ENCODE measurements at regions not wholly inside any gene's neighbourhood (a gene's known extent, or its start where the extent isn't known, plus 50 kb on each side); places are given as distances from the start of the nearest gene placed in this dataset.
"Not testable (repeated sequence)": the region's sequence is repeated elsewhere in the genome, so short reads cannot be mapped to it uniquely, and the experiment has no call there.

DNA sequence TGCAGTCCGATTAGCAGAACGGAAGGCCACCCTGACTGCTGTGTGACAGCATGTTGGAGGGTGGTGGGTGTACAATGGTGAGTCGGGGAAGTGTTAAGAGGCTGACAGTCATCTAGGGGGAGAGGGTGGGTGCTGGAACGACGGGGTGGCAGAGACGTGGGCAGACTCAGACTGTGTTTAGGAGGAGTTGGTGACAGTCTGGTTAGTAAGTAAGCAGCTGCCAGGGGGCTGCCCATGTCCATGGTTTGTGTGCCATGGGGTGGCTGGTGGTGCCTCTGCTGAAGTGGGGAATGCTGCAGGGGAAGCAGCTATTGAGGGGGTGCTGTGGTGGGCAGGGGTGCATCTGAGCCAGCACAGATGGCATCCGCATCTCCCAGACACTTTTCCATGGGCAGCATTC, 51.3 kb upstream of the BOD1 start:
- no peak for DNase-seq (ENCODE audit: low read depth in 2 of 2)

DNA sequence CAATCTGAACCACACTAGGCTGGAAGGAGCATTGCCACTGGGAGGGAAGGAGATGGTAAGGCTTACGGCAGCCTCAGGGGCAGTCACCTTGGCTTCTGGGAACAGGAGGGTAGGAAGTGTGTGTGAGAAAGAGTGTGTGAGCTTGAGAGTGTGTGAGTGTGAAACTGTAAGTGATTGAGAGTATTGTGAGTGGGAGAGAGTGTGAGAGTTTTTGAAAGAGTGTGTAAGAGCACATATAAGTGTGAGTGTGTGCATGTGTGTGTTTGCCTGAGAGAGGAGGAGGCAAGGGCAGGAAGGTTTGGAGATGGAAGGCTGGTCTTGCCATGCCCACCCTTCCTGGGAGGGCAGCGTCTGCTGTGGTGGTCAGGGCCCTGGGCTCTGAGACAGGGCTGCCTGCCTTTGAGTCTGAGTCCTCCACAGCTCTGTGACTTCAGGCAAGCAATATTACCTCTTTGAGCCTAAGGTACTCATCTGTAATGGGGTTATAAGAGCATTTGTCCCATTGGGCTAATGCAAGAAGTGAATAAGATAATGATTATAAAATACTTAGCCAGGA, 51.9 kb upstream of the BOD1 start:
- no peak for DNase-seq (ENCODE audit: low read depth in 2 of 2)

DNA sequence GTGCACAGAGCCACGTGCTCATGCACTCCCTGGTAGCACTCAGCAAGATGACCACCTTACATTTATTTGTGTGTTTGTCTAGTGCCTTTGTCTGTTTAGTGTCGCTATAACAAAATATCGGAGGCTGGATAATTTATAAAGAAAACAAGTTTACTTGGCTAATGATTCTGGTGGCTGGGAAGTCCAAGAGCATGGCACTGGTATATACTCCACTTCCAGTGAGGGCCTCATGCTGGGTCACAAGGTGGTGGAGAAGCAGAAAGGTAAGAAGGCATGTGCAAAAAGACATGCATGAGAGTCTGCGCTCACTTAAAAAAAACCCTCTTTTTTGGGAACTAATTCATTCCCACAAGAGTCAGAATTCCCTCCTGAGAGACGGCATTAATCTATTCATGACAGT, 52.5 kb upstream of the BOD1 start:
- DNase-seq (ENCODE audit: low read depth in 2 of 2) = no peak

DNA sequence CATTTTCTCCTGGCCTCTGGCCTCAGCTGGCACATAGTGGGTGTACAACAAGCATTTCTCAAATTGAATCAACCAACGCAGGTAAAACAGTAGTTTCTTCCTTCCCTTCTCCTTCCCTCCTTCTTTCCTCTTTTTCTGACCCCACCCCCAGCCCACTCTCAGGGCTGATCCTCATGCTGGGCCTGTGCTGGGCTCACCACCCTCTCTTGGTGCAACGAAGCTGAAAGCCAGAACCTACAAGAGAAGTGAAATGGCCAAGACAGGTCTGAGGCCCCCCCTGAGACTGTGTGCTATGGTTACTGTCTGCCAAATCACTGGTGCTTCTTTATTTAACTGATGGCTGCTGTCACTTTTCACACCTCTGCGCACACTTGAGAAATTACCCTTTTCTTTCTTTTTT, 53.0 kb upstream of the BOD1 start:
- DNase-seq (ENCODE audit: low read depth in 2 of 2) = no peak

DNA sequence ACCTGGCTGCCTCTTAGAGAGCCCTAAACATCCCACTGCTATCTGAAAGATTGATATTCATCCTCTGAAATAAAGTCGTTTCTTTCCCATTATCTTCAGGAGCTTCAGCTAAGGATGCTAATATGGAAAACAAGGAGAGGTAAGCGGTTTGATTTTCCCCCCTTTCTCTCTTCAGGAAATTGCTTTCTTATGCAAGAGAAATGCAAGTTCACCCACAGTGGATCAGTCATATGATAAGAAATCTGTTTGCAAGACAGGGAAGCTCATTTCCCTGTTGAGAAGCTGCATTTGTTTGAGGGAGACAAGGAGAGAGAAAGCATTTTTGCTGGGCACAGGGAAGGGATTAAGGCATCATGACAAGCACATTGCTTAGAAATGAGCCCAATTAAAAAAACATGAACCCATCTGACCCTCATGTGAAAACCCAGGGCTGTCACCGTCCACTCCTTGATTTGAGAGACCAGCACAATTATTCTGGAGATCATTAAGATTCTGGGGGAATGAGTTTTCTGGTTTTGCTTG, 53.7 kb upstream of the BOD1 start:
- DNase-seq (ENCODE audit: low read depth in 2 of 2) = no peak

DNA sequence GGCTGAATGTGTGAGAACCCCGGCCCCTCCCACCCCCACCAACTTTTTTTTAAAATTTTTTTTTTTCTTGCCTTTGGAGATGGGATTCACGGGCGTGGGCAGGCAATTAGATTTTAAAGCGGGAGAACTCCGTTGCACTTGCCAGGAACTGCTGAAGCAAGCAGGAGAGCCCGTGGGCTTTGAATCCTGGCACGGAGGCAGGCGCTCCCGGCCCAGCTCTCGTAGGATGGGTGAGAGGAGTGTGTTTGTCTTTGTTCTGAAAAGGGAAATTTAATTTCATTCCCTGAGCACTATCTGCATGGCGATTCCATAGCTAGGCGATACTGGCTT, 54.3 kb upstream of the BOD1 start:
- no peak for DNase-seq (ENCODE audit: low read depth in 2 of 2)

DNA sequence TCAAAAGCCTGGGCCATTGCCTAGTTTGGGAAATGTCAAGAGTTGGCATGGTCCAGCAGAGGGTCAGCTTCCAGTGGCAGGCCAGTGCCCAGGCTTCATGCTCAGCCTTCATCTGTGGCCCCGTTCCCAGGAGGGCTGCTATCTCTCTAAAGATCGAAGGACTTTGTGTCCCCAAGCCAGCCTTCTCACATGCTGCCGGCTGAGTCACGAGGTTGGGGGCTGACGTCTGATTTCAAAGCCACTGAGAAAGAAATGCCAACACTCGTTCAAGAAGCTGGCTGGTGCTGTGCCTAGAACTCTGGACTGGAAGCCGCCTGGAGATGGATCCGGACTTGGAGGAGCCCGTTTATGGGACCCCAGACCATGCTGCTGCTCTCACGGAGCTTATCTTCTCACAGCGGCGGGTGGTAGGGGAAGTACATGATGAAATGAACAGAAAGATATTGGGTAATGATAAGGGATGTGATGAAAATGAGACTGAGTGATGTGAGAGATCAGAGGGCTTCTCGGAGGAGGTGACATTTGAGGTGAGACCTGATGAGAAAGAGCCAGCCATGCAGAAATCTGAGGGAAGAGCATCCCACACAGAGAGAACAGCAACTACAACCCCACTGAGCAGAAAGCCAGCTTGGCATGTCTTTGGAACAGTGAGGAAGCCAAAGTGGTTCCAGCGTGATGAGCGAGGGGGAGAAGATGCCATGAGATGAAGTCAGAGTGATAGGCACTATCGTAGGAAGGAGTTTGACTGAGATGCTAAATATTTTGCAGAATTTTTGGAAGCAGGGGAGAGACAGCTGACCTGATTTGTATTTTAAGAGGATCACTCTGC, 54.9 kb upstream of the BOD1 start:
- DNase-seq (ENCODE audit: low read depth in 2 of 2) = no peak

DNA sequence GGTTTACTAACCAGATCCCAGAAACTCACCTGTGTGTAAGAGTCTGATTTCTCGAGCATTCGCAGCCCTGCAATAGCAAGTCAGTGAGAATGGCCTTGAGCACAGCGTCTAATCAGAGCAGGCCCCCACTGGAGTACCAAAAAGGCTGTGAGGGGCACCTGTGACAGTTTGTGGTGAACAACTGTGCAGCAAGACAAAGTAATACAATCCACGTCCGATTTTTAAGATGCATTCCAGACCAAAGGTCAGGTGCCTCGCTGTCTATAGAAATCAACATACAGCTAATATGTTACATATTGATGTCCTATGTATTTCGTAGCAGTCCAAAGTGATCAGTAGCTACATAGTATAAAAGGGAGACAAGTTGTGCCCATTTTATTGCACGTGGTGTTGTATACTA, 55.7 kb upstream of the BOD1 start:
- no peak for DNase-seq (ENCODE audit: low read depth in 2 of 2)

DNA sequence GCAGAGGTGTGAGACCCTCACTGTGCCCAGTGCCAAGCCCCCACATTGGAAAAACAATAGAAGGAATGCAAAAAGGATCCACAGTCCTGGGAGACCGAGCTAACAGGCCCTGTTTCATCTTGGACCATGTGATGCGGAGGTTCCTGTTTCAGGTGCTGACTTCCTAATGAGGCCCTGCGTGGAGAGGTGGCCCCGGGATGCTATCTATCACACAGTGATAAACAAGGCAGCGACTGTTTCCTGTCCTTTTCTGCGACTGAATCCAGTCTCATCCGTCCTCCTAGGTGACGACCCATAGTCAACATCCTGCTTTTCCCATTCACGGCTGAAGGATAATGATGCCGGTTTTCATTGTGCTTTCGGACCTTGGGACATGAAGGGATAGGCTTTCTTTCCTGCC, 56.4 kb upstream of the BOD1 start:
- no peak for DNase-seq (ENCODE audit: low read depth in 2 of 2)

DNA sequence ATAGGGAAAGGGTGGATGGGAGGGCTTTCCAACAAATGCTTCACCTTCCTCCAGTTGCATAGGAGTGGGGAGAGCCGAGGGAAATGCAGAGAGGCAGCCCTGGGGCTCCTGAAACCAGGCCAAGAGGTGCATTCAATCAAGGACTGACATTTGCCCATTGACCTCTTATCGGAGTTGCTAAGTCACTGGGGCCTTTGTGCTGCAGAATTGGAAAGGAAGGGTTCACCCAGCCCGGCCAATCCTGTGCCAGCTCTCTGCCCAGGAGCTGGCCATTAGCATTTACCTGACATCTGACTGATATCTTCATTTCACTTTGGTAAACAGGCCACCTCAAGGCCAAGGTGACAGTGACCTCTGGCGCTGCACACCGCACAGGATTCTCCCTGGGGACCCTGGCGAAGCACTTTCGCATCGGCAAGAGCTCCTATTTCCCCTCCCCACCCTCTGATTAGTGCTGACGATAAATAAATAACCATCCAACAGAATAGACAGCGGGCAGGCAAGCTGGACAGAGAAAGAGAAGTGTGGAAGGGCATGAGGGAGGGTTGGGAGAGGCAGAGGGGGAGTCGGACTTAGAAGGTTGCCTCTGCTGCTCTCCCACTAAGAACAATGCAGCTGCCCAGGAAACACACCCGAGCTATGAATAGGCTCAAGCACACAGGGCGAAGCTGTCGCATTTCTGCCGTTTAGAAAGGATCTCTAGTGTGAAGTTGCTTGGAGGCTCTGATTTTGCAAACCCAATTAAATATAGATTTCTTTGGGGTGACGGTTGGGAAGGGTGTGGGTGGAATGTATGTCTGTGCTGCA, 57.0 kb upstream of the BOD1 start:
- no peak for DNase-seq (ENCODE audit: low read depth in 2 of 2)

DNA sequence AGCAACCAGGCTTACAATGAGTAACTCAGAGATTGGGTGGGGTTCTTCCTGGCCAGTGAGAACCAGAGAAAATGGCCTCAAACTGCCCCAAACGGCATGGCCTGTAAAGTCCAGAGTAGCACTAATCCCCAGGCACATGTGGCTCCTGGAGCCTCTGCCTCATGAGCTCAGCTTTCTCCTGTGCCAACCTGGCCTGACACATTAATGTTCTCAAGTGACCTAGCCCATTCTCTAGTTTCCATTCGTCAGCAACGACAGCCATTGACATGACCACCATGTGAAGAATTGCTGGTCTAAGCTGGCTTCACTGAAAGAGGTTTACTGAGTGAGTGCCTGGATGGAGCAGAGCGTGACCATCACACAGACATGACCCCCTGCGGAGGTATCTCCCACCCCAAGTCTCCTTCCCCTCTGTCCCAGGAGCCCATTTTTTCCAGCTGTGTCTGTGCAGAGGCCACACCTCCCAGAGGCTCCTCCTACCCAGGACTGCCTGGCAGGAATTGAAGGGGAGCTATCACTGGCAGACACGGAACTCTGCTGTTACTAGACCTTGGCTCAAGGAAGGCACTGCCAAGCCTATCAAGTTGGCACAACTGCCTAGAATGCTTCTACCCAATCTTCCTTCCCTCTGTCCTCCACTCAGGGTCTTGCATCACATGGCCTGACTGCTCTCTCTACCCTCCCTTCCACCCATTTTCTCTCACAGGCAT, 59.0 kb upstream of the BOD1 start:
- no peak for DNase-seq (ENCODE audit: low read depth in 2 of 2)

DNA sequence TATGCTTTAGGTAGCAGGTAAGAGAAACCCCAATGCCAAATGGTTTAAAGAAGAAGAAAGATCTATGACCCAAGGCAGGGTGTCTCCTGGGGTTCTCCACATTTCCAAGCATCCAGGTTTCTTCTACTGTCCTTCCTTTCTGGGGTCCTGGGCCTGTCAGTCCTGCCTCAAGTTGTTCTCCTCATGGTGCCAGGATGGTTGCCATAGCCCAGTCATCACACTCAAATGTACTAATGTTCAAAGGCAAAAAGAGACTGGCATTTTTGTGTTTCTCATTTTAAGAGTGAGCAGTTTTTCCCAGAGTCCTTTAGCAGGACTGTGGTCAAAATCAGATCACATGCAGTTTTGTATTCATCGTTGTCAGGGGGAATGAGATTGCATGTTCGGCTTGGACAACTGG, 59.9 kb upstream of the BOD1 start:
- no peak for DNase-seq (ENCODE audit: low read depth in 2 of 2)

DNA sequence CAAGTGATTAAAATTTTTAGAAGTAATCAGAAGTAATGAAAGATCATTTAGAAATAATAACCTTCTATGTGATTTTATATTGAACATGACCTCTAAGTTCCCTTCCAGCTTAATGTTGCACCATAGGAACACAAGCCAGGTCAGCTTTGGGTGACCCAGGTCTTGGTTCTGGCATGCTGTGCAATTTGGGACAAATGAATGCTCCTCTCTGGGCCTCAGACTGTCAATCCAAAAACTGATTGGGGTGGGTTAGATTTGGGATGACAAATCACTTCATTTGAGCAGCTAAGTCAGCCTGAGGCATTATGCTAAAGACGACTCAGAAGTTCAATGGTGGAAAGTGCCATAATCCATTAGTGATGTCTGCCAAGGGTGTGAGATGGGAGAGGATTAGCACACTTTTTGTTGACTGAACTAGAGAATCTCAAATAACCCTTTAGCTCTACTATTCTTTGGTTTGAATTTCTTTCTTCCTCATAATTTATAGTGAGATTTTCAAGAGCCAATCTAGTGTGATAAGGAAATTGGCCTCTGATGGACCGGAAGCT, 60.7 kb upstream of the BOD1 start:
- DNase-seq (ENCODE audit: low read depth in 2 of 2) = no peak

DNA sequence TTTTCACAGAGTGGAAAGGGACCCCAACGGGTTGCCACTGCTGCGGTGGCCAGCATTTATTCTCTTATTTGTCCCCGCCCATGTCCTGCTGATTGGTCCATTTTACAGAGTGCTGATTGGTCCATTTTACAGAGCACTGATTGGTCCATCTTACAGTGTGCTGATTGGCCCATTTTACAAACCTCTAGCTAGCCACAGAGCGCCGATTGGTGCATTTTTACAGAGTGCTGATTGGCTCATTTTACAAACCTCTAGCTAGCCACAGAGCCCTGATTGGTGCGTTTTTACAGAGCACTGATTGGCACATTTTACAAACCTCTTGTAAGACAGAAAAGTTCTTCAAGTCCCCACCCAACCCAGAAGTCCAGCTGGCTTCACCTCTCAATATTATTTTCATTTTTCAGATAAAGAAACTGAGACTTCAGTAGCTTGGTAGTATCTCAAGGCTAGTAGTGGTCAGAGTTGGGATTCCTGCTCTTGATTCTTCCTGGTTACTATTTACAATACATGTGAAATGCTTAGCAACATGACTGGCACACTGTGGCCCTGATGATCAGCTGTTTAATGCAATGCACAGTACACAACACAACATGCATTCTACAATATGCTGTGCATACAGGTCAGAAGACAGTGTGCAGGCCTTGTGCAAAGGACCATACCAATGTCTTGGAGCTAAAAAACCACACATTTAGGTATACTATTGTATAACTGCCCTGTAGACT, 63.6 kb upstream of the BOD1 start:
- no peak for DNase-seq (ENCODE audit: low read depth in 2 of 2)

DNA sequence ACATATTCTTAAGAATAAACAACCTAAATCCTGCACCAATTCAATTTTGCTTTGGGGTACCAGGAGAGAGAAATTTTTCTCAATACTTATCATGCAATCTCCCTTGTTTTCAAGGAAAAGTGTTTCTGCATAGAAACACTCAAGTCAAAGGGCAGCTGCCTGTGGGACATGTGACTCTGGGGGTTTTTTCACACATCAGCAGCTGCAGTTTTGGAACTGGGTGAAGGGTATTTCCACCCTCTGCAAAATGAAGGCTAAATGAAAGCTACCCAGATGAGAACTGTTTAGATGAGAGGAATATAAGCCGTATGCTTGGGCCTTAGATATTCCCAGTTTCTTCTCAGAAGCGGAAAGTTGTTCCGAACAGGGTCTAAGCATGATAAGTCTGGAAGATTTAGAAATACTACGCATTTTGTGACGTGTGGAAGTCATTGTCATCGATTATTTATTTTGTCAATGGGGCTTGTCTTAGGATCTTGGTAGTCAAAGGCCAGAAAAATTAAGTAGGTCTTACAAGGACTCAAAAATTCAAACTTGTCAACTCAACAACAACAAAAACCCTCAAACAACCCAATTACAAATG, 64.3 kb upstream of the BOD1 start:
- DNase-seq (ENCODE audit: low read depth in 2 of 2) = no peak

DNA sequence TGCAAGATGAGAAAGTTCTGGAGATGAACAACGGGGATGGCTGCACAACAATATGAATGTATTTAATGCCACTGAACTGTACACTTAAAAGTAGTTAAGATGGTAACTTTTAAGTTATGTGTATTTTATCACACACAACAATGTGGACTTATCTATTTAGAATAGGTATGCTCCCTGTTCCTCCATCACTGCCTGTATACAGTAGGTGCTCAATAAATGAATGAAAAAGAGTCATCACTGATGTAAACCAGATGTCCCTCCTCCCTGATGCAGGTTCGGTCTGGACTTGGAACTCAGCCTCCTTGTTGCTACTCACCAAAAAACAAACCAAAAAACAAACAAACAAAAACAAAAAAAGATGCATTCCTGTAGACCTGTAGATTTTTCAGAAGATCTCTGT, 65.9 kb upstream of the BOD1 start:
- no peak for DNase-seq (ENCODE audit: low read depth in 2 of 2)

DNA sequence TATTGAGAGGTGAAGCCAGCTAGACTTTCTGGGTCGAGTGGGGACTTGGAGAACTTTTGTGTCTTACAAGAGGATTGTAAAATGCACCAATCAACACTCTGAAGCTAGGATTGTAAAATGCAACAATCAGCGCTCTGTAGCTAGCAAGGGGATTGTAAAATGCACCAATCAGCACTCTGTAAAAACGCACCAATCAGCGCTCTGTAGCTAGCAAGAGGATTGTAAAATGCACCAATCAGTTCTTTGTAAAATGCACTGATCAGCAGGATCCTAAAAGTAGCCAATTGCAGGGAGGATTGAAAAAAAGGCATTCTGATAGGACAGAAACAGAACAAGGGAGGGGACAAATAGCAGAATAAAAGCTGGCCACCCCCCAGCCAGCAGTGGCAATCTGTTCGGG, 68.1 kb upstream of the BOD1 start:
- not testable (repeated sequence) for DNase-seq (ENCODE audit: low read depth in 2 of 2)

DNA sequence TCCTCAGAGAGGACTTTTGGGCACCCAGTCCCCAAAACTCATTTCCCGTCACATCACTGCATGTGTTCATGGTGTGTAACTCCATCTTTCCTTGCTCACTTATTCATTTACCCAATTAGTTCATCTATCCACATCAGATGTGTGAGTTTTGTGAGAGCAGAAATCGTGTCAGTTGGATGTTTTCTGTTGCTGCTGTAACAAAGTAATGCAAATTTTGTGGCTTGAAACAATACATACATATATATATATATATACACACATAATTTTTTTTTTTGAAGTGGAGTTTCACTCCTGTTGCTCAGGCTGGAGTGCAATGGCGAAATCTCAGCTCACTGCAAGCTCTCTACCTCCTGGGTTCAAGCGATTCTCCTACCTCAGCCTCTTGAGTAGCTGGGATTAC, 70.5 kb upstream of the BOD1 start:
- DNase-seq (ENCODE audit: low read depth in 2 of 2) = no peak

DNA sequence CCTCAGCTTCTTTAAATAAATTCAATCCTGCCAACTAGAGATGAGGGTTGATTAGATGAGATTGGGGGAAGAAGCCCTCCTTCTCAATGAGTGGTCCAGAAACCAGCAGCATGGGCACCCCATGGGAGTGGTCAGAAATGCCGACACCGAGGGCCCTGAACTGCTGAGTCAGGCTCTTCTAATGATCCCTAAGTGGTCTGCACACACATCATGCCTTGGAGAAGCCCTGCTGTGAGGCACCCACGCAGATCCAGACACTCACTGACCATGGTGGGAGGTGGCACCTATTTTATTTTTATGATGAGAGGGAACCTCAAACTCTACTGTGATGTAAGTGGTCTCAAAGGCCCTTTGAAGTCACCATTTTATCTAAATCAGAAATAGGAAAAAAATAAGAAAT, 72.3 kb upstream of the BOD1 start:
- no peak for DNase-seq (ENCODE audit: low read depth in 2 of 2)

DNA sequence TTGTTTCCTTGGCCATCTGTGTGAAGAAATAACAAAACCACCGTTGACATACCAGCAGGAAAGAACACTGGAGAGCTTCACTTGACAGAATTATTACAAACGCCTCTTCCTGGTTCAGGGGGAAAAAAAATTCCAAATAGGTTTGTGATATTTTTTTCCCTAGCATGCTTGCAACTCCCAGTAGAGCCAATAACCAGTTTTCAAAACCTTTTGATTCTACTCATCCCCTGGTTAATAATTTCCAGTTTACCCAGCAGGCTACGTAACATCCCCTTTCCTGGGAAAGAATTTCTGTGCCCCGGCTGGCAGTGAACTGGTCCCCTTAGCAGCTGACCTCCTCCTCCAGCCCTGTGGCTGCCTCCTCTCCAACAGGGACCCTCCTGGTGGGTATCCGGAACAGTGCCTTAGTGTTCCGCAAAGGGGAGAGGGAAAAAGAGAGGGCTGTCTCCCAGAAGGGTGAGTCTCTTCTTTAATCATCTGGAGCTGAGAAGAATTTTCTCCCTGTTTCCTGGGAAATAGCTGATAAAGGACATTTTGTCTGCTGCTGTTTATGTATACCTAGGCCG, 72.8 kb upstream of the BOD1 start:
- DNase-seq (ENCODE audit: low read depth in 2 of 2) = no peak

Data from fibroblast of skin of left quadriceps (primary cell).